Central memory CD8-positive, alpha-beta T cell (primary cell): ENCODE measurements at regions not wholly inside any gene's neighbourhood (a gene's known extent, or its start where the extent isn't known, plus 50 kb on each side); places are given as distances from the start of the nearest gene placed in this dataset.

Source experiments
- ATAC-seq: fragments of 150-1000 bp; cut with Tn5 transposase; replicated peaks from 2 replicates; pipeline ENCODE4 v1.10.0; 2022; ENCODE audit warnings: mild to moderate bottlenecking, moderate FRiP score, moderate number of reproducible peaks; ENCODE audit not compliant: poor library complexity, severe bottlenecking; ENCODE audit errors: extremely low read depth
- DNase-seq, 2 donors: peaks; one replicate each; pipeline ENCODE4 v3.0.0; 2021; ENCODE audit warnings: low spot score in 2 of 2
- H3K27ac Mint-ChIP-seq: one replicate; pipeline ENCODE4 v1.8.0; 2022; ENCODE audit warnings: low read depth, mild to moderate bottlenecking, moderate library complexity, mixed read lengths
- H3K27me3 Mint-ChIP-seq: one replicate; pipeline ENCODE4 v1.8.0; 2022; ENCODE audit warnings: mixed read lengths
- H3K36me3 Mint-ChIP-seq: one replicate; pipeline ENCODE4 v1.8.0; 2022; ENCODE audit warnings: mild to moderate bottlenecking, moderate library complexity, mixed read lengths; ENCODE audit not compliant: insufficient read depth
- H3K4me1 Mint-ChIP-seq: one replicate; pipeline ENCODE4 v1.8.0; 2022; ENCODE audit warnings: mixed read lengths
- H3K4me3 Mint-ChIP-seq: one replicate; pipeline ENCODE4 v1.8.0; 2022; ENCODE audit warnings: mild to moderate bottlenecking, moderate library complexity, mixed read lengths
- H3K9me3 Mint-ChIP-seq: one replicate; pipeline ENCODE4 v1.8.0; 2022; ENCODE audit warnings: mixed read lengths

DNA sequence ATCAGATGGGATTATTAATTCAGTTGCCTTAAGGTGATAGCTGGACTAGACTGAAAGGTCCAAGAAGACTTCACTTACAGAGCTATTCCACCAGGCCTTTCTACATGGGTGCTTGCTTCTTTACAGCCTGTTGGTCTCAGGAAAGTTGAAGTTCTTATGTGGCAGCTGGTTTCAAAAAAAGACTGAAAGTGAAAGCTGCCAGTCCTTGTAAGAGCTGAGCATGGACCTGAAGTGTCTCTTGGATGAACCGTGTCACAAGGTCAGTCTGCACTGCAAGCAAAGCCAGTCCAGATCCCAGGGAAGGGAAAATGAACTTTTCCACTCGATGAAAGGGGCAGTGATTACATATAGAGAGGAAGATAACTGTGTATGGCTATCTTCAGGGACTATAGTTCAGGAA lies 201.5 kb upstream of the LUZP2 start:
- Mint-ChIP-seq H3K4me3 (no peak overlapping the region), H3K36me3 (no peaks in the 10 kb centered on the region), H3K27me3 (no peaks in the 10 kb centered on the region), H3K4me1 (no peaks in the 10 kb centered on the region), H3K27ac (no peak overlapping the region), H3K9me3 (peaks cover 17% of the 10 kb centered on the region)
- no peak for DNase-seq
- ATAC-seq, result no peak

DNA sequence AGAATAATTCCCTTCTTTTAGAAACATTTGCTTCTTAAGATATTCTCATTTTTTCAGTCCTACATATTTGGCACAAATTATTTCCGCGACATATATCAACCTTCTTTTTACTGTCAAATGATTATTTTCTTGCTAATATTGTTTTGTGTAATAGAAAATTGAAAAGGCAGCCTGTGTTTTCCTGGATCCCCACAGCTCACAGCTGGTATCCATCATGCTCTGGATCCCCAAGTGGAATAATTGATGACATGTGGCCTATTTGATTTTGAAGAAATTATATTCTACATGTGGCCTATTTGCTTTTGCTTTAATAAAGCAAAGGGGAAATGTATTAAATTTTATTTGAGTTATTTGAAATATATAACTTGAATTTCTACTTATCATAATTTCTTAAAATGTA lies 199.4 kb upstream of the LUZP2 start:
- no peak overlapping the region for H3K27ac Mint-ChIP-seq
- no peak overlapping the region for H3K4me3 Mint-ChIP-seq
- H3K36me3 Mint-ChIP-seq, result no peaks in the 10 kb centered on the region
- peaks cover 15% of the 10 kb centered on the region for H3K9me3 Mint-ChIP-seq
- DNase-seq (no peak), ATAC-seq (no peak)
- H3K27me3 Mint-ChIP-seq, result no peaks in the 10 kb centered on the region
- no peaks in the 10 kb centered on the region for H3K4me1 Mint-ChIP-seq

DNA sequence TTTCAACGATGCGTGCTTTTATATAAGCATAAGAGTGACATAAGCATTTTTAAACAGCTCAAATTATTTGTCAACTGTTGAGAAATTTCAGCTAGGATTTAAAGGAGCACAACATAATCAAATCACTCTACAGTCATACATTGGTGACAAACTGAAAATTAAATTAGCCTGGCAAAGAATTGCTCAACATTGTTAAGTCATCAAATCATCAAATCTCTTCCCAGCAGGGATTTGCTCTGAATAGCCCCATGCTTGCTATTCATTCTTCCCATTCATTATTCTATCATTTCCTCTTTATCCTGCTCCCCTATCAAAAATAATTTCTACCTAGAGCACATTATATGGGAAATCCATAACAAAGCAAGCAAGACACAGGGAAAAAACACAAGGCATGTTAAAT lies 198.7 kb upstream of the LUZP2 start:
- H3K9me3 Mint-ChIP-seq, result peaks cover 8% of the 10 kb centered on the region
- no peaks in the 10 kb centered on the region for H3K27me3 Mint-ChIP-seq
- no peaks in the 10 kb centered on the region for H3K4me1 Mint-ChIP-seq
- H3K4me3 Mint-ChIP-seq, result no peak overlapping the region
- ATAC-seq (no peak), DNase-seq (no peak)
- H3K27ac Mint-ChIP-seq, result no peak overlapping the region
- no peaks in the 10 kb centered on the region for H3K36me3 Mint-ChIP-seq

DNA sequence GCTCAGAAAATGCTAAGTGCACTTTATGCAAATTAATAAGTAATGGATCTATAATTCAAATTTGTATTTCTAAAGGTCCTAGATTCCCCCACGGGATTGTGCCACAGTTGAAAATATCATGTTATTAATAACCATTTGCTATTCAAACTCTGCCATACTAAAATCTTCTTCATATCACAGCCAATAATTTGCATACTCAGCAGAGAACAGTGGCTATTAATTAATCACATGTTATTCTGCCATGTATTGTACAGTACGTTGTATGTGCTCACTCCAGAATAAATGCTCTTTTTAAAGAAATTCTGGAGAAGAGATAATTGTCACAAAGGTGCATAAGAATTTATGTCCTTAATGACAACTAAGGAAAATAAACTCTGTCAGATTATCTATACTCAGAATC lies 184.9 kb upstream of the LUZP2 start:
- Mint-ChIP-seq H3K27me3 (no peaks in the 10 kb centered on the region), H3K27ac (no peak overlapping the region)

DNA sequence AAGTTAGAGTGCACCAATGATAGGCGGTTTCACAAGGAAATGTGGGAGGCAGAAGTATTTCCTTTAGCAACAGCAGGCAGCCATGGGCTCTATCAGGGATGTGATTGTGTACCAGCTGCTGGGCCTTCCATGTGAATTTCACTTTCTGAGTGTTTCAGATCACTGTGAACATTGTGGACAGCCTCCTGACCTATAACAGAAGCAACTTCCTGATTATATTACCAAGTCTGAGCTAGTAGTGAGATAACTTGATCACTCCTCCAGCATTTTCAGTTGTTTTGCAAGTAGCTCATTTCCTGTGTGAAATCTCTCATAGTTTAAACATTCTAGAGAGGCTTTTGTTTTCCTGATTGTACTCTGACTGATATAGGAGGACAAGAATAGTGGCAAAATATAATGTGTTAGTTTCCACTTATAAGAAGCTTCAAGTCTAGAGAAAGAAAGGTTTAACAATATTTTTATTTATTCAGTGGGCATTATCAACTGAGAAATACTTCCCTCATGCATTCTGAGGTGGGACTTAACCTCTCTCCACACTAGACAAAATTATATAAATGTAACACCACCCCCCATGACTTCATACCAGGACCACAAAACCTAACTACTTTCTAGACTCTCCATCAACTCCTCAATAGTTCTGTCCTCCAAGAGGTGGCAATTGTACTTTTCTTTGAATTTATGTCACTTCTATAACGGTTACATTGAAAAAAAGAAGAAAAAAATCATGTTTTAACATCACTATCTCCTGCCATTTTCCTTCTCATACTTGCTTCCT lies 184.2 kb upstream of the LUZP2 start:
- H3K4me3 Mint-ChIP-seq, result no peak overlapping the region
- DNase-seq, result no peak
- H3K9me3 Mint-ChIP-seq, result peaks cover 26% of the 10 kb centered on the region
- ATAC-seq, result no peak
- H3K27me3 Mint-ChIP-seq, result no peaks in the 10 kb centered on the region
- no peaks in the 10 kb centered on the region for H3K36me3 Mint-ChIP-seq
- H3K27ac Mint-ChIP-seq, result no peak overlapping the region
- no peaks in the 10 kb centered on the region for H3K4me1 Mint-ChIP-seq

More for the DNA sequence above, 184.9 kb upstream of the LUZP2 start:
- DNase-seq (no peak), ATAC-seq (no peak)
- no peaks in the 10 kb centered on the region for H3K4me1 Mint-ChIP-seq
- peaks cover 22% of the 10 kb centered on the region for H3K9me3 Mint-ChIP-seq
- no peak overlapping the region for H3K4me3 Mint-ChIP-seq
- no peaks in the 10 kb centered on the region for H3K36me3 Mint-ChIP-seq

DNA sequence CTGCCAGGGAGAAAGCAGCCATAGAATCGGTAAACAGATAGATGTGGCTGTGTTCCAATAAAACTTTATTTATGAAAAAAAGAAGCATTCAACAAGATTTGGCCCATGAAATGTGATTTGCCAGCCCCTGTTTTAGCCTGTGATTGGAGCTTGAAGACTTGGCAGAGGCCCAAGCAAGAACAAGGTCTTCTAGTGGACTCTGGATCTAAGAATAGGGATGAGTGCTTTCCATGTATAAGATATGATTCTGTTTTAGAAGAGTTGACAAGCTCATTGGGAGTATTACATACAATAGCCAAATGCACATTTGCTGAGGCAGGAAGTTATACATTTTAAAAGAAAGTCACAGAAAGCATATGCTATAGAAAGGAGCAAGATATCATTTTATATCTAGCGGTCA lies 175.6 kb upstream of the LUZP2 start:
- ATAC-seq (no peak), DNase-seq (no peak)
- H3K4me1 Mint-ChIP-seq, result no peaks in the 10 kb centered on the region
- no peaks in the 10 kb centered on the region for H3K27me3 Mint-ChIP-seq
- H3K4me3 Mint-ChIP-seq, result no peak overlapping the region
- H3K27ac Mint-ChIP-seq, result no peak overlapping the region
- H3K36me3 Mint-ChIP-seq, result no peaks in the 10 kb centered on the region
- peaks cover 23% of the 10 kb centered on the region for H3K9me3 Mint-ChIP-seq

DNA sequence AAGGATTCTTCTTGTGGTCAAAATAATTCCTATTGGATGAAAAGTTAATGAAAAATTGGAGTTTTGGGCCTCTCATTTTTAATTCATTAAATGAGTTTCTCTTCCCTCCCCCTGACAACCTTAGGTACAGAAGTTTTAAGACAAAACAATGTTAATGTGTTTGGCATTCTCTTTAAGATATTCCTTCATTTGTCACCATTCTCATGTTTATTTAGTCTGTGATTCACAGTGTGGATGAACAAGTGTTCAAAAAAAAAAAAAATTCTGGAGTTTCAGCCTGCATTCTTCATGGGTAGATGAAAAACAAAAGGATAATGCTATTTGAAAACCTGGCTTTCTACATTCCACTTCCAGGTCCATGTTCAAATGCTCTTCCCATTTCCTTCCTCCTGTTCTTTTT lies 172.6 kb upstream of the LUZP2 start:
- H3K4me1 Mint-ChIP-seq, result no peaks in the 10 kb centered on the region
- H3K4me3 Mint-ChIP-seq, result no peak overlapping the region
- no peak overlapping the region for H3K27ac Mint-ChIP-seq
- no peaks in the 10 kb centered on the region for H3K27me3 Mint-ChIP-seq
- peaks cover 5% of the 10 kb centered on the region for H3K9me3 Mint-ChIP-seq
- ATAC-seq (no peak), DNase-seq (no peak)
- H3K36me3 Mint-ChIP-seq, result peaks cover 2% of the 10 kb centered on the region

DNA sequence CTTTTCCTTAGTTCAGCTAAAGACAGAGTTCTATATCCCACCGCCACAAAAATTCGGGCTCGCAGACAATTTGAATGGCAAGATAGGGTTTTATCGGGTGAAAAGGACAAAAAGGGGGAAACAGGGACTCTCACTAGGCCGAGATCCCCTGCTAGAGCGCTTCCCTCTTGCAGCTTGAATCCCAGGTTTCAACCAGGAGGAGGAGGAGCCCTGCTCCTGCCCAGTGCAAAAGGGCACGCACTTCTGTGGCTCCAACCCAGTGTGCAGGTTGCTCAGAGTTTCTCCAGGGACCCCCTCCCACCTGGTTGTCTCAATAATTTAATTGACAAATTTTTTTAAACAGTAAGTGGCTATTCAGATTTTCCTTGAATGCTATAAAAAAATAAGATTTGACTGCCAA lies 152.6 kb upstream of the LUZP2 start:
- H3K27ac Mint-ChIP-seq, result no peak overlapping the region
- DNase-seq (no peak), ATAC-seq (no peak)
- H3K9me3 Mint-ChIP-seq, result peaks cover 11% of the 10 kb centered on the region
- no peaks in the 10 kb centered on the region for H3K36me3 Mint-ChIP-seq
- no peaks in the 10 kb centered on the region for H3K4me1 Mint-ChIP-seq
- H3K27me3 Mint-ChIP-seq, result no peaks in the 10 kb centered on the region
- no peak overlapping the region for H3K4me3 Mint-ChIP-seq

DNA sequence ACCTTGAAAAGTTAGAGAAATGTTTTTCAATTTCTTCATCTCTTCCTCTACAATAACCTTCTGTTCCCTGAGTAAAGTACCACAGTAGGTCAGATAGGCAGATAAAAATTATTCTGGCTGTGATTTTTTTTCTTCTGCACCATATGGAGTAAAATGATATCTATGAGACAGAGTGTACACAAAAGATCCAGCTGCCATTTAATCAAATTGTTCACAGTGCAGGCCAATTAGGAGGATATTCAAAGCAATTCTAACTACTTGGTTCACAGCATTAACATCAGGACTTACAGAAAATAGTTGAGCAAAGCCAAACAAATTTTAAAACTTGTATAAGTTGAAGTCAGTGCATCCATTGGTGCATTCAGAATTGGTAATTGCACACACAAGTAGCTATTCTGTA lies 147.9 kb upstream of the LUZP2 start:
- H3K9me3 Mint-ChIP-seq, result no peaks in the 10 kb centered on the region
- DNase-seq (no peak), ATAC-seq (no peak)
- no peaks in the 10 kb centered on the region for H3K36me3 Mint-ChIP-seq
- no peaks in the 10 kb centered on the region for H3K27me3 Mint-ChIP-seq
- no peaks in the 10 kb centered on the region for H3K4me1 Mint-ChIP-seq
- H3K4me3 Mint-ChIP-seq, result no peak overlapping the region
- no peak overlapping the region for H3K27ac Mint-ChIP-seq

DNA sequence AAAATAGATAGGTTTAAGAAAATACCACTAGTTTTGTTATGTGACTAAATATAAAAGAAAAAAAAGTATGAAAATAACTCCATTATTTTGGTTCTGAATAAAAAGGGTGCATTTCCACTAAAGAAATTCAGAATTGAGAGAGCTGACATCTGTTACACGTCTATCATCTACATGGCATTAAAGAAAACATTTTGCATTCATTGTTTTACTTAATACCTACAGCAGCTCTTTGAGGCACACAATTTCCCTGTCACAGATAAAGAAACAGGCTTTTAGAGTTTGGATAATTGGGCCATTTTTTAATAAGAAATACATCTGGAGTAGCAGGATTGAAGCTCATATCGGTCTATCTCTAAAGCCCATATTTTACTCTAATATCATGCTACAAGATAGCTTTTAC lies 145.7 kb upstream of the LUZP2 start:
- no peaks in the 10 kb centered on the region for H3K9me3 Mint-ChIP-seq
- no peak for DNase-seq
- no peaks in the 10 kb centered on the region for H3K36me3 Mint-ChIP-seq
- H3K4me1 Mint-ChIP-seq, result no peaks in the 10 kb centered on the region
- ATAC-seq, result no peak
- H3K27me3 Mint-ChIP-seq, result no peaks in the 10 kb centered on the region
- no peak overlapping the region for H3K27ac Mint-ChIP-seq
- no peak overlapping the region for H3K4me3 Mint-ChIP-seq

DNA sequence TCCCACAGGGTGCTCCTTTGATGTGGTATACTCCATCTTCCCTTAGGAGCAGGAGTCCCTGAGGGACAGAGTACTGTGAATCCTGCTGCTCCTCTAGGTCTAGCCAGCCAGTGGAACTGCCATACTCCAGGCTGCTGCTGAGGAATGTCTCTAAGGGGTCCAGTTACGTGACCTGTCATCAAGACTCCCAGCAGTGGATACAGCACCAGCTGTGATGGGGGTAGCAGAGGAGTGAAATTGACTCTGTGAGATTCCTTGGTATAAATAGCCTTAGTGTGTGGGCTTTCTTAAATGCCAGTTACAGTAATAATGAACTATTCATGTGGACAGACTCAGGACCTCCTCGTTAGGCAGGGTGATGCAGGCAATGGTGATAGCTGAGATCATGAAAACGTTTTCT lies 140.4 kb upstream of the LUZP2 start:
- H3K4me3 Mint-ChIP-seq, result no peak overlapping the region

DNA sequence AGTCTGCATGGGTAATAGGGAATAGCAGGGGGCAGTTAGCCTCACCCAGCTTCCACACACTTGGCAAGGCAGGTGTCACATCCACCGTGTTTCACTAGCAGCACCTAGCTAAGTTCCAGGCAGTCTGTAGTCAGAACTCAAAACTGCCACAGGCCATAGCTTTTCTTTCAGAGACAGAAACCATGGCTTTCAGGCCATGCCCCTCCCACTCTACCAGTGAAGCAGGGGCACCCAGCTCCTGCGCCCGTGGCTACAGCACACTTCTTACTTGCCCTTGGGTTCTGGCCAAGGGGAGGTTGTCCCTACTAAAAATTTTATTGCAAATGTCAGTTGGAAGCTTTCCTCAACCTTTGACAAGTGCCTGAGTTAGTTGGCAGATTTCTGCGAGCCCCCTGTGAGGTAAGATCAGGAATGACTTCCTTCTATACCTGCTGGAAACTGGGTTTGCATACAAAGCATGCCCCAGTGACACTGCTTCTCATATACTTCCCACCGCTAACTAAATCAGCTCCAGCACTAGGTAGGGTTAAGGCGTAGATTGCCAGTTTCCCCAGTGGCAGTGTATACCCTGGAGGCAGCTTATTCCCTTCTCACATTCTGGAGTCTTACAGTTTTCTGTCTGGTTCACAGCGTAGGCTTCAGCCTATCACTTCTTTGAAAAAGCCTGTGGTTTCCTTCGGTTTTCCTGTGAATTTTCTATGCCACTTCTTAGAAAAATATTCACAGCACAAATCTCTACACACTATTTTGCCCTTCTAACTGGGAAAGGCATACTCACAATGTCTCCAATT lies 139.0 kb upstream of the LUZP2 start:
- no peak overlapping the region for H3K4me3 Mint-ChIP-seq
- no peak for DNase-seq
- H3K9me3 Mint-ChIP-seq, result no peaks in the 10 kb centered on the region
- H3K27ac Mint-ChIP-seq, result no peak overlapping the region
- ATAC-seq, result no peak
- no peaks in the 10 kb centered on the region for H3K36me3 Mint-ChIP-seq
- H3K27me3 Mint-ChIP-seq, result no peaks in the 10 kb centered on the region
- H3K4me1 Mint-ChIP-seq, result no peaks in the 10 kb centered on the region

More for the DNA sequence above, 140.4 kb upstream of the LUZP2 start:
- no peaks in the 10 kb centered on the region for H3K27me3 Mint-ChIP-seq
- no peaks in the 10 kb centered on the region for H3K9me3 Mint-ChIP-seq
- DNase-seq (no peak), ATAC-seq (no peak)
- H3K27ac Mint-ChIP-seq, result no peak overlapping the region
- no peaks in the 10 kb centered on the region for H3K36me3 Mint-ChIP-seq
- no peaks in the 10 kb centered on the region for H3K4me1 Mint-ChIP-seq

DNA sequence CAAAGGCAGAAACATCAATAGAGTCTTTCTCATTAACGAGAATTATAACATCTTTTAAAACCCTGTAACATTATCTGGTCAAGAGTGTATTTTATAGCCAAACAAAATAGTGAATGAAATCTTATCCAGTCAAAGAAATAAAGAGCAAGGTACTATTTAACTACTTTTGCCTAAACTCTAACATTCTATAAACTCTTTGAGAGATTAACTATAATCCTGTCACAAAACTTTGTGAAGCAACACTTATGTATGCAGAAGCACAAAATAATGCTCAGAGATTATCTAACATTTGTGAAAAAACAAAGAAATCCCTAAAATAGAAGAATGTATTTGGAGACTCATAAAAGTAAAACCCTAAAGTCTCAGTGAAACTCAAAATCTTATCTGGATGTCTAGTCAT lies 124.4 kb upstream of the LUZP2 start:
- Mint-ChIP-seq H3K4me3 (no peak overlapping the region), H3K36me3 (no peaks in the 10 kb centered on the region), H3K27ac (no peak overlapping the region), H3K27me3 (no peaks in the 10 kb centered on the region), H3K4me1 (no peaks in the 10 kb centered on the region), H3K9me3 (peaks cover 25% of the 10 kb centered on the region)
- DNase-seq (no peak), ATAC-seq (no peak)
